ENCODE measurements at regions not wholly inside any gene's neighbourhood (a gene's known extent, or its start where the extent isn't known, plus 50 kb on each side); places are given as distances from the start of the nearest gene placed in this dataset.

DNA sequence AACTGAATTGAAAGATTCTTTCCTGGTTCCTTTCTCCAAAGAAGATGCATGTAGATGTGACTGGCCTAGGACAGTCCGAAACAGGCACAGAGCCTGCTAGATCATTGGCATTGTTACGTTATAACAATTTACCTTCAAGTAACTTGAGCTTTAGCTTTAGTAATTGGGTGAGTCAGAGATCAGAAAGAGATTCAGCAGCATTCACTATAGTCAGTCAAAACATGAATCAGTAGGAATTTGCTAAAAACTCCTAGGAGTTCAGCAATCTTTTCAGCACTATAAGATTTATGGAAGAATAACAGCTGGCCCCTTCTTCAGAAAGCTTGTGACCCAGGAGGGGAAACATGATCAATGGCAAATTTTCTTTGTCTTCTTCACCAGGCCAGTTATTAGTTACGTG lies 281.7 kb upstream of the PRDM1 start:
- peaks cover 0 to 5% (median 1%) of the 10 kb centered on the region in 5 donors for H3K27me3 Mint-ChIP-seq
- no peaks in the 10 kb centered on the region for H3K36me3 Mint-ChIP-seq
- peaks cover 0 to 4% (median 0%) of the 10 kb centered on the region in 4 donors for H3K4me1 Mint-ChIP-seq
- ATAC-seq (no peak), DNase-seq (no peak)
- no peaks in the 10 kb centered on the region for H3K9me3 Mint-ChIP-seq
- H3K4me3 Mint-ChIP-seq = no peak overlapping the region
- no peak overlapping the region for H3K27ac Mint-ChIP-seq
- POLR2A ChIA-PET = no interaction called here

DNA sequence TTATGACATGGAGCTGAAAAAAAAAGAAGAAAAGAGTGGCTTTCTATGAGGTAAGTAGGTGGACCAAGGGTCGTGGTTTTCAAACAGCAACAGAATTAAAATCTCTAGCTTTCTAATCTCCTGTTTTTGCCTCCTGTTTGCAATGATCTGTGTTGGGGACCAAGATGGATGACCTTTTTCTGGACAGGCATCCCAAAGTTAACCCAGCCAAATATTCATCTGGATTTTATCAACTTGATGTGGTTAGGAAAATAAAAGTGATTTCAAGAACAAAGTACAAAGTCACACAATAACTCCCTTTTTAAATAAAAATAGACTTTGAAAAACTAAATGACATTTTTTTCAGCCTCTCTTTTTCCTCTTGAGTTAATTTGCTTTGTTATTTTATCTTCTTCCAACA lies 282.1 kb upstream of the PRDM1 start:
- Mint-ChIP-seq H3K27ac (no peak overlapping the region), H3K4me3 (no peak overlapping the region), H3K9me3 (no peaks in the 10 kb centered on the region), H3K27me3 (peaks cover 0 to 5% (median 1%) of the 10 kb centered on the region in 5 donors), H3K36me3 (no peaks in the 10 kb centered on the region), H3K4me1 (no peaks in the 10 kb centered on the region)
- ATAC-seq = no peak
- DNase-seq = no peak
- POLR2A ChIA-PET = no interaction called here

GRCh38 chr6:105803442-105803841 lies 282.7 kb upstream of the PRDM1 start:
- Mint-ChIP-seq H3K27me3 (peaks cover 0 to 5% (median 1%) of the 10 kb centered on the region in 5 donors), H3K9me3 (no peaks in the 10 kb centered on the region), H3K4me3 (no peak overlapping the region), H3K27ac (no peak overlapping the region), H3K36me3 (no peaks in the 10 kb centered on the region), H3K4me1 (no peaks in the 10 kb centered on the region)
- POLR2A ChIA-PET = no interaction called here
- no peak for ATAC-seq
- no peak for DNase-seq

DNA sequence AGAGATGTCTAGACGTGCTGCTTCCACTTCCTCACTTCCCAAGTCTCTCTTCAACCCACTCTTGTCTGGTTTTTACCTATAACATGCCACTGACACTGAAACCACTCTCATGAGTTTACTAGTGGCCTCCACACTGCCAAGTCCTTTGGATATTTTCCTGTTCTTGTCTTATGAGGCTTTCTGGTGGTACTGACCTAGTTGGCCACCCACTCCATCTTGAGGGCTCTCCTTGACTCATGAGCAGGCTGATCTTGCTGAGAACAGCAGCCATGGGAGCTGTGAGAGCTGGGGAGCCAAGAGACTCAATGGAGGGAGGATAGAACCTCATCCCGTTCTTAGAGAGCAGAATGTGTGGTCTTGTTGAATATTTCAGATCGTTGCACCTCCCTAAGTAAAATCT lies 283.4 kb upstream of the PRDM1 start:
- POLR2A ChIA-PET = no interaction called here
- no peak for DNase-seq
- H3K36me3 Mint-ChIP-seq = no peaks in the 10 kb centered on the region
- H3K27me3 Mint-ChIP-seq = peaks cover 0 to 1% (median 0%) of the 10 kb centered on the region in 5 donors
- no peaks in the 10 kb centered on the region for H3K4me1 Mint-ChIP-seq
- no peak overlapping the region for H3K27ac Mint-ChIP-seq
- H3K9me3 Mint-ChIP-seq = no peaks in the 10 kb centered on the region
- H3K4me3 Mint-ChIP-seq = no peak overlapping the region
- ATAC-seq = no peak

GRCh38 chr6:105800871-105801270 lies 285.3 kb upstream of the PRDM1 start:
- ATAC-seq (no peak), DNase-seq (no peak)
- H3K4me3 Mint-ChIP-seq = no peak overlapping the region
- H3K27ac Mint-ChIP-seq = no peak overlapping the region
- H3K4me1 Mint-ChIP-seq = no peaks in the 10 kb centered on the region
- peaks cover 0 to 1% (median 0%) of the 10 kb centered on the region in 5 donors for H3K27me3 Mint-ChIP-seq
- no peaks in the 10 kb centered on the region for H3K36me3 Mint-ChIP-seq
- POLR2A ChIA-PET = no interaction called here
- H3K9me3 Mint-ChIP-seq = no peaks in the 10 kb centered on the region

DNA sequence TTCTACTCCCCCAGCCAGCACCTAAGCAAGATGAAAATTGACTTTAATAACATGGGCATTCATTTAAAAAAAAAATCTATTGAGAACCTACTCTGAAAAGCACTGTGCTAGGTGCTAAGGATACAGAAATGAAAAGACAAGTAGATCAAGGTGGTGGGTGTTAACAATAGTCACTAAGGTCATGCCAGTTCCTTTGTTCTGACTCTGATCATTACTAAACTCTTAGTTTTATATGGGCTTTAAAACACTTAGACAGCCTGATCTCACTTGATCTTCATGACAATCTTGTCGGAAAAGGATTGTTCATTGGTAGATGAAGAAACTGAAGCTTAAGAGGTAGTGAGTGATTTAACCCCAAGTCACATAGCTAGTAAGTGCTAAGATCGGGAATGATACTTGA lies 285.7 kb upstream of the PRDM1 start:
- no peaks in the 10 kb centered on the region for H3K4me1 Mint-ChIP-seq
- H3K27me3 Mint-ChIP-seq = peaks cover 0 to 1% (median 0%) of the 10 kb centered on the region in 5 donors
- POLR2A ChIA-PET = no interaction called here
- ATAC-seq = no peak
- no peaks in the 10 kb centered on the region for H3K36me3 Mint-ChIP-seq
- no peak for DNase-seq
- no peaks in the 10 kb centered on the region for H3K9me3 Mint-ChIP-seq
- H3K27ac Mint-ChIP-seq = no peak overlapping the region
- H3K4me3 Mint-ChIP-seq = no peak overlapping the region

DNA sequence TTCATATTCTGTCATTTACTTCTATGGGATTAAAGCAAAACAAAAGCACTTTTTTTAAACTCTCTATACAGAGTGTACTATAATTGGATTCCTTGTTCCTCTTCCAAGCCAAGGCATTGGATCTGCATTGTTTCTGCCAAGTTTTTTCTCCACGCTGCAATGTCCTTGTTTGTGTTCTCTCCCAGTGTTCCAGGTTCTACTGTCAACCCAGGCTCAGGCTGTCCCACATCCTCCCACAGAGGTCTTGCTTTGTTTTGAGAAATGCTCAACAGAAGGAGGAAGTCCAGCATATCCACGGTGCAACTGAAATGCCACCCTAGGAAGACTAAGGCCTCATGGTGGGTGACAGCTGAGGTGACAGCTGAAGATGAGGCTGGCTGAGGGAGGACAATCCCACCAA lies 287.1 kb upstream of the PRDM1 start:
- Mint-ChIP-seq H3K4me3 (no peak overlapping the region), H3K9me3 (no peaks in the 10 kb centered on the region), H3K27ac (no peak overlapping the region), H3K27me3 (peaks cover 0 to 1% (median 0%) of the 10 kb centered on the region in 5 donors), H3K4me1 (no peaks in the 10 kb centered on the region), H3K36me3 (no peaks in the 10 kb centered on the region)
- no peak for DNase-seq
- POLR2A ChIA-PET = no interaction called here
- ATAC-seq = no peak

DNA sequence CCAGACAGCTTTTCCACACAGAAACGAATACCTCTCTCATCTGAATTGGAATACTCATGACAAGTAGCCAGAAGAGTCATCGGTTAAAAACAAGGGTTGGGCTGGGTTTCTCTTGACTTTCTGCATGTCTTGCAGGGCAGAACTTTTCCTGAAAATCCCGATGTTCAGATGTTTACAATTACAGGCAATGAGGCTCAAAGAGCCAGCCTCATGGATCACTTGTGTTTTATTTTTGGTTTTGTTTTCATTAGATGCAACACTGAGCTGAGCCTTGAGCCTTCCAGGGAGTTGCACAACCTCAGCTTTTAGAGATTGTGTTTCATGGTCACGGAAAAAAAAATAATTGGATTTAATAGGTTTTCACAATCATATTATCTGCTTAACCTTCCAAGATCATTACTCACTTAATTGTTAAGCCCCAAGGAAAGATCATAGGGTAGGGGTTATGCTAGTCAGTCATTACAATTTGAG lies 288.1 kb upstream of the PRDM1 start:
- ATAC-seq (no peak), DNase-seq (no peak)
- H3K27me3 Mint-ChIP-seq = peaks cover 0 to 1% (median 0%) of the 10 kb centered on the region in 5 donors
- H3K4me3 Mint-ChIP-seq = no peak overlapping the region
- peaks cover 0 to 3% (median under 1%) of the 10 kb centered on the region in 4 donors for H3K4me1 Mint-ChIP-seq
- H3K36me3 Mint-ChIP-seq = no peaks in the 10 kb centered on the region
- no peaks in the 10 kb centered on the region for H3K9me3 Mint-ChIP-seq
- POLR2A ChIA-PET = no interaction called here
- H3K27ac Mint-ChIP-seq = no peak overlapping the region

- POLR2A ChIA-PET = no interaction called here
- Mint-ChIP-seq H3K27ac (no peak overlapping the region), H3K9me3 (no peaks in the 10 kb centered on the region), H3K4me1 (peaks cover 0 to 6% (median under 1%) of the 10 kb centered on the region in 4 donors), H3K27me3 (peaks cover 0 to 1% (median 0%) of the 10 kb centered on the region in 5 donors), H3K36me3 (no peaks in the 10 kb centered on the region), H3K4me3 (no peak overlapping the region)
- ATAC-seq (no peak), DNase-seq (no peak)
Measured at GRCh38 chr6:105797286-105797979, 288.7 kb upstream of the PRDM1 start.

DNA sequence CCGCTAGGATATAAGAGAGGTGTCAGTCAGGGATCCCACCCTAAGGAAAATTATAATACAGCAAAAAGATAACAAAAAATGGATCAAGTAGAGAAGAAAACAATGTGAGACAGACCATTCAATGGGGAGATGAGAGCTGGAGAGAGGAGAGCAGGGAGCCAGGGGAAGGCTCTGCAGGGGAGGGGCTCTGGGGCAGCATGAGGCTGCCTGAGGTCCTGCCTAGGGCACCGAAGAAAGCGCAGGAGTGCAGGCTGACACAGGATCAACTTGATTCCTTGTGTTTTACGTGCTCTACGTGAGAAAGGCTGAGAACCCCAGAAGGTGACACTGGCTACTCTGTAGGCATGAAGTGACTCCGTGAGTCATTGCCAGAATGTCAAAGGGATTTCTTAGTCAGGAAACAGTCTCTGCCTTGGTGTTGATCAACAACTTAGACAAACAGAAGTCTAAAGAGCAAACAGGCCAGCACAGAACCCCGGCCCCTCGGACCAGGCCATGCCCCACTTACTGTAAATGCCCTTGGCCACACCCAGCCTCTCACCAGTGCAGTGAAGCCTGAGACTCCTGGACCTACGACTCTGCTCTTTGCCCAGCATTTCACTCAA lies 290.1 kb upstream of the PRDM1 start:
- ATAC-seq = no peak
- Mint-ChIP-seq H3K27ac (peak overlapping the region in 2 of 10 donors; percentile 0 to 16), H3K36me3 (no peaks in the 10 kb centered on the region), H3K9me3 (no peaks in the 10 kb centered on the region), H3K27me3 (no peaks in the 10 kb centered on the region), H3K4me3 (no peak overlapping the region), H3K4me1 (peaks cover 0 to 14% (median under 1%) of the 10 kb centered on the region in 4 donors)
- no peak for DNase-seq
- POLR2A ChIA-PET = no interaction called here

DNA sequence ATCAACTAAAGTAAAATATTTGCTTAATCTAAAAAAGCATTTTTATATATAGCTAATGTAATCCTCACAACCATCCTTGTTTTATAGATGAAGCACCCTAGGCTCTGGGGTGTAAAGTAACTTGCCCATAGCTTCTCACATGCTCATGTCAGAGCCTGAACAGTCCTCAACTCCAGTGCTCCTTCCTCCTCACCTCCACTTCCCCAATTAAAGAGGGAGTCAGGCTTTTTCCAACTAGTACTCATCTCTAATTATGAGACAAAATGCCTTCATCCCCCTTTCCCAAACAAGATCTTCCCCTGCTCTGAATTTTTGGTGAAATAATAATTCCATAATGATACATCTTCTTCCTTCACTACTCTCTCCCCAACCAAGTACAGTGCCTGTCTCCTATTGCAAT lies 290.8 kb upstream of the PRDM1 start:
- ATAC-seq = no peak
- H3K9me3 Mint-ChIP-seq = no peaks in the 10 kb centered on the region
- H3K4me1 Mint-ChIP-seq = peaks cover 0 to 14% (median under 1%) of the 10 kb centered on the region in 4 donors
- H3K36me3 Mint-ChIP-seq = no peaks in the 10 kb centered on the region
- no peak for DNase-seq
- H3K4me3 Mint-ChIP-seq = no peak overlapping the region
- H3K27ac Mint-ChIP-seq = no peak overlapping the region
- POLR2A ChIA-PET = no interaction called here
- H3K27me3 Mint-ChIP-seq = no peaks in the 10 kb centered on the region

DNA sequence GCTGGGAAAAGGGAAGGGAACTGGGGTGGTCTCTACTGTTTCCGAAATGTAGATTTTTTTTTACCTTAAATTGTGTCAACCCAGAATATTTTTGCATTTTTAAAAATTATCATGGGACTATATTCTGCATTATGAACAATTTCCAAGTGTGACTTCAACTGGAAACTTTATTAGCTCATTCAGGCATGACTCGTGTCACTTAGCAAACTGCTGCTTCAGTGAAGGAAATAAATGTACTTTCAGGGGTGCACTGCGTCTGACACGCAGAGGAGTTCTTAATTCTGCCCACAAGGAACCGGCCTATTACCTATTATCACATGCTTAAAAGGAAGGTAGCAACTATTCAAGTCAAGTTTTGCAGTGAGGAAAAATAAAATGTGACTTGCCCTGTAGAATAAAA lies 291.3 kb upstream of the PRDM1 start:
- H3K36me3 Mint-ChIP-seq = no peaks in the 10 kb centered on the region
- no peak overlapping the region for H3K27ac Mint-ChIP-seq

DNA sequence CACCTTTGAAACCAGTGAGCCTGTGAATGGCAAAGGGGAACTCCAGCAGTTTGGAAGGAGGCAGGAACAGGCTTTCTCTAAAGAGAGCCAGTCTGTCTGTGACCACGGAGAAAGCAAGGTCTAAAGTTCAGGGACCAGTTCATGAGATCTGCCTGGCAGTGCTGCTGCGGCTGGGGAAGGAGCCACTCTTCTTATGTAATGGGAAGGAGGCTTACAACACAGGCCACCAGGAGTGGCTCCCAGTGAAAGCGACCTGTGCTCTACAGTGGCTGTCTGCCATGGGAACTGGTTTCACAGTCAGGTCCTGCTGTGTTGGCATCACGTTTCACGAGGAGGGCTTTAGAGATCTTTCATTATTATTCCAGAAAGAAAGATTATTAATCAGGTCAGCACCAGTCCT lies 291.9 kb upstream of the PRDM1 start:
- H3K4me3 Mint-ChIP-seq = no peak overlapping the region
- ATAC-seq (no peak), DNase-seq (no peak)
- H3K36me3 Mint-ChIP-seq = no peaks in the 10 kb centered on the region
- H3K27me3 Mint-ChIP-seq = peaks cover 0 to 3% (median 0%) of the 10 kb centered on the region in 5 donors
- POLR2A ChIA-PET = no interaction called here
- peaks cover 0 to 14% (median under 1%) of the 10 kb centered on the region in 4 donors for H3K4me1 Mint-ChIP-seq
- no peak overlapping the region for H3K27ac Mint-ChIP-seq
- no peaks in the 10 kb centered on the region for H3K9me3 Mint-ChIP-seq

More for the DNA sequence above, 291.3 kb upstream of the PRDM1 start:
- no peak for DNase-seq
- POLR2A ChIA-PET = no interaction called here
- Mint-ChIP-seq H3K4me3 (no peak overlapping the region), H3K27me3 (no peaks in the 10 kb centered on the region), H3K9me3 (no peaks in the 10 kb centered on the region), H3K4me1 (peaks cover 0 to 14% (median under 1%) of the 10 kb centered on the region in 4 donors)
- no peak for ATAC-seq

- peak overlapping the region in 2 of 10 donors; percentile 11 to 42 for H3K27ac Mint-ChIP-seq
- ATAC-seq (no peak), DNase-seq (no peak)
- no peaks in the 10 kb centered on the region for H3K36me3 Mint-ChIP-seq
- H3K4me3 Mint-ChIP-seq = no peak overlapping the region
- H3K4me1 Mint-ChIP-seq = peaks cover 0 to 14% (median under 1%) of the 10 kb centered on the region in 4 donors
- H3K27me3 Mint-ChIP-seq = peaks cover 0 to 4% (median 0%) of the 10 kb centered on the region in 5 donors
- no peaks in the 10 kb centered on the region for H3K9me3 Mint-ChIP-seq
- POLR2A ChIA-PET = no interaction called here
Measured at GRCh38 chr6:105793130-105793529, 293.0 kb upstream of the PRDM1 start.
